IPS-18c (cell line): ENCODE measurements at regions not wholly inside any gene's neighbourhood (a gene's known extent, or its start where the extent isn't known, plus 50 kb on each side); places are given as distances from the start of the nearest gene placed in this dataset.
"Not testable (repeated sequence)": the region's sequence is repeated elsewhere in the genome, so short reads cannot be mapped to it uniquely, and the experiment has no call there.

Source experiments
- H3K4me3 ChIP-seq: 2 replicates; pipeline ENCODE4 v1.7.0; 2013; ENCODE audit warnings: low read depth, mild to moderate bottlenecking, low read length, moderate library complexity; ENCODE audit not compliant: insufficient read depth
- H3K9me3 ChIP-seq: one replicate; pipeline ENCODE4 v1.6.1; 2013; ENCODE audit warnings: mild to moderate bottlenecking, low read length, moderate library complexity; ENCODE audit not compliant: control insufficient read depth, insufficient read depth

GRCh38 chr12:42030588-42030987 lies 114.1 kb downstream of the GXYLT1 start:
- H3K9me3 ChIP-seq = no peaks in the 10 kb centered on the region
- no peak overlapping the region for H3K4me3 ChIP-seq

DNA sequence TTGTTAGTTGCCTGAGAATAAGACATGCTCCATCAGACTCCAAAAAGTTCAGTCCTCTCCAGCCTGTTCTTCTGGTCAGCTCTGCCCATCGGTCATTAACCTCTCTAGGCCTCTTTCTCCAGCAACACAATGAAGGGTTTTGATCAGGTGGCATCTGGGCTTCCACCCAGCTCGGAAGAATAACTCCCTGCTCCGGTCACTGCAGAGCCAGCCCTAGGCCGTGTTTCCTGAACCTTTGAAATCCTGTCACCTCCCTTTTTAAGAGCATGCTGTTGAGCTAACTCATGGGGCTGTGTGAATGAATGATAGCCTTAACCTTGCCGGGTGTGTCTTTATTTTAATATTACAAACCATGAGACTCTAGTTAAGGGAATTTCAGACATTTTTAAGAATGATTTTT lies 117.1 kb downstream of the GXYLT1 start:
- H3K4me3 ChIP-seq = no peak overlapping the region

GRCh38 chr12:42024495-42024830 lies 120.2 kb downstream of the GXYLT1 start:
- Histone ChIP-seq H3K9me3 (no peaks in the 10 kb centered on the region), H3K4me3 (no peak overlapping the region)

More for the DNA sequence above, 117.1 kb downstream of the GXYLT1 start:
- H3K9me3 ChIP-seq = no peaks in the 10 kb centered on the region

DNA sequence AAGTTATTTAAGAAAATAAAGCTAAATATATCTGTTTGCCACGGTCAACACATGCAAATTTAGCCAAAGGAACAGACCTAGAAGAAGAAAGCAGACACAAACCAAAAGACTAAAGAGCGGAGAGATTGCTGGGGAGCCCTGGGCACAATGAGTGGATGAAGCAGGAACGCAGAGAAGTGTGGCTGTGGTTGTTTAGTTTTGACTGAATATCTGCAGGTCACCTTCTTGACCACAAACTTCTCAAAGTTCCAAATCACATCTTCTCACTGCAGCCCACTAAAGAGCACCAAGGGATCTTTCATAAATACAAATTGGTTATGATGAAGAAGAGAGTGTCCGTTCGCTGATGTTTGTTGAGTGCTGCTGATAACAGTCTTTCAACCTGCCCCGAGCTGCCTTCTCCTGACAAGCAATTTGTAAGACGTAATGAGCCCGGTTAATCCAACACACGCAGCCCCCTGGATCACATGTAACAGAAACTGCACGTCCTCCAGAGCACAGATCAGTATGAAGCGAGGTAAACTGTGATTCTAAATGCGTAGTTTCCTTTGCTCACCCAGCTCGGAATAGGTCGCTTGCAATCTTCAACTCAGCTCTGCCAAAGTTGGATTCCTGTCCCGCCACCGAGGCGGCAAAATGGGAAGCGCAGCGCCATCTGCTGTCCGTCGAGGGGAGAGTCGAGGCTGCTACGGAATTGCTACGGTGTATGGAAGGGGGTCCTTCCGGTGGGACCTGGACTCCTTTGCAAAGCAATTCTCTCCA lies 120.8 kb downstream of the GXYLT1 start:
- Histone ChIP-seq H3K9me3 (no peaks in the 10 kb centered on the region), H3K4me3 (no peak overlapping the region)

DNA sequence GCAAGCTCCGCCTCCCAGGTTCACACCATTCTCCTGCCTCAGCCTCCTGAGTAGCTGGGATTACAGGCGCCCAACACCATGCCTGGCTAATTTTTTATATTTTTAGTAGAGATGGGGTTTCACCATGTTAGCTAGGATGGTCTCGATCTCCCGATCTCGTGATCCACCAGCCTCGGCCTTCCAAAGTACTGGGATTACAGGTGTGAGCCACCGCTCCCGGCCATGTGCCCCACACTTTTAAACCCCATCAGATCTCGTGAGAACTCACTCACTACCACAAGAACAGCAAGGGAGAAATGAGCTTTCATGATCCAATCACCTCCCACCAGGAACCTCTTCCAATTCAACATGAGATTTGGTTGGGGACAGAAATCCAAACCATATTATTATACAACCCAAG lies 122.7 kb downstream of the GXYLT1 start:
- H3K4me3 ChIP-seq, H3K9me3 ChIP-seq: not testable (repeated sequence)

GRCh38 chr12:42021469-42021868 lies 123.2 kb downstream of the GXYLT1 start:
- no peak overlapping the region for H3K4me3 ChIP-seq

GRCh38 chr12:42020226-42020625 lies 124.4 kb downstream of the GXYLT1 start:
- H3K4me3 ChIP-seq = no peak overlapping the region
- H3K9me3 ChIP-seq = no peaks in the 10 kb centered on the region

More at GRCh38 chr12:42021469-42021868, 123.2 kb downstream of the GXYLT1 start:
- no peaks in the 10 kb centered on the region for H3K9me3 ChIP-seq

- Histone ChIP-seq H3K9me3 (no peaks in the 10 kb centered on the region), H3K4me3 (no peak overlapping the region)
These were observed 124.9 kb downstream of the GXYLT1 start for GRCh38 chr12:42019746-42020145.

- Histone ChIP-seq H3K4me3 (no peak overlapping the region), H3K9me3 (no peaks in the 10 kb centered on the region)
These were observed 127.6 kb downstream of the GXYLT1 start for GRCh38 chr12:42017051-42017450.

DNA sequence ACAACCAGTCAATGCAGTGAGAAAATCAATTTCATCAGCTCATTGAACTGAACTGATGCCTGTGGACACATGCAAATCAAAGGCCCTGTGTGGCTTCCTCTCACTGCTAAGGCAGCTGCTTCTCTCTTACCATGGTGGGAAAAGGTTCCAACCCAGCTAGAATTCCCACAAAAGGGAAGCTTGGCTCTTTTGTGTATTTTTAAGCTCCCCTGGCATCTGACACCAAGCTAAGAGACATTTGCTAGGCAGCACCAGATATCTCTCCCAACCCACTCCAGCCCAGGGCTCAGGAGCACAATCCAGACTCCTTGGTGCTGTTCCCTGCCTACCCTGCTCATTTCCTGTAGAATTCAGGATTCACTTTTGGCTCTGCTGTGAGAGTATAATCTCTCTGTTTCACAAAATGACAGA lies 129.6 kb downstream of the GXYLT1 start:
- Histone ChIP-seq H3K4me3 (no peak overlapping the region), H3K9me3 (no peaks in the 10 kb centered on the region)

GRCh38 chr12:42012501-42012900 lies 132.2 kb downstream of the GXYLT1 start:
- H3K4me3 ChIP-seq, H3K9me3 ChIP-seq: not testable (repeated sequence)

DNA sequence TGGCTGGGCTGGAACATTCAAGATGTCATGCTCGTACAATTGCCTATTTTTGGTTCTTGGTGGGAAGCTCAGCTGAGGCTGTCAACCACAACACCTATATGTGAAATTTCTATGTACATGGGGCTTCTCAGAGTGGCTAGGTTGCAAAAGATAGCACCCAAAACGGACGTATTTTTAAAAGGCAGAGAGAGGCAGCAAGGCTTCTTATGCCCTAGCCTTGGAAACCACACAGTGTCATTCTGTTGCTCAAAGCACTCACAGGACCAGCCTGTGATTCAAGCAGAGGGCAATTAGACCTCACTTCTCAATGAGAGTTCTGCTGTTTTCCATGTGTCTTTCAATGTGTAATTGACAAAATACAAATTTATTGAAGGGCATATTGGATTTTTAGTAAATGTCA lies 134.0 kb downstream of the GXYLT1 start:
- H3K9me3 ChIP-seq = no peaks in the 10 kb centered on the region
- no peak overlapping the region for H3K4me3 ChIP-seq

GRCh38 chr12:42010257-42010656 lies 134.4 kb downstream of the GXYLT1 start:
- Histone ChIP-seq H3K9me3 (no peaks in the 10 kb centered on the region), H3K4me3 (no peak overlapping the region)

GRCh38 chr12:42008996-42009395 lies 135.7 kb downstream of the GXYLT1 start:
- H3K9me3 ChIP-seq = no peaks in the 10 kb centered on the region
- no peak overlapping the region for H3K4me3 ChIP-seq

DNA sequence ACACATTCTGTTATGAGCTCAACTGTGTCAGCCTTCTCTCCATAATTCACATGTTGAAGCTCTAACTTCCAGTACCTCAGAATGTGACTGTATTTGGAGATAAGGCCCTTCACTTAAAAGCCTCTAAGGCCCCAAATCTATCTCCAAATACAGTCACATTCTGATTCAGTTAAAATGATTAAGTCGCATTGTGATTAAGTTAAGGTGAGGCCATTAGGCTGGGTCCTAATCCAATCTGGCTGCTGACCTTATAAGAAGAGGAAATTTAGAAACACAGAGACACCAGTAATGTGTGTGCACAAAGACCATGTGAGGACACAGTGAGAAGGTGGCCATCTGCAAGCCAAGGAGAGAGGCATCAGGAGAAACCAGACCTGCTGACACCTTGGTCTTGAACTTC lies 141.6 kb downstream of the GXYLT1 start:
- H3K4me3 ChIP-seq = no peak overlapping the region
- H3K9me3 ChIP-seq = no peaks in the 10 kb centered on the region

DNA sequence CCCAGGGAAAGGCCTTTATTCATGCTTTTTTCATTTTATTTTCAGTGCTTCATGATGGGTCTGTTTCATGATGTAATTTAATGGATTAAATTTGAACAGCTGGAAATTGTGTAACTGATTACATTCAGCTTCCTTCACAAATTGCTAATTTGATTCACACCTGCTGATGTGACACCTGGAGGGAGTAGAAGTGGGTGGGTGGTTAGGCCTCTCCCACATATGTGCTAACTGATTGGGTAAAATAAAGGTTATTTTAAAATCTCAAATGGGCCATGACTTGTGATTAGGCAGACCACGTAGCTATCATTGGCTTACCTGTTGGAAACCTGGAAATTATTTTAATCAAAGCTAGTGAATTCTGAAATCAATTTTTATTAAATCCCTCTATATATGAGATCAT lies 142.1 kb downstream of the GXYLT1 start:
- no peak overlapping the region for H3K4me3 ChIP-seq
- no peaks in the 10 kb centered on the region for H3K9me3 ChIP-seq

- Histone ChIP-seq H3K9me3 (no peaks in the 10 kb centered on the region), H3K4me3 (no peak overlapping the region)
These were observed 146.2 kb downstream of the GXYLT1 start for GRCh38 chr12:41998436-41998835.

- H3K9me3 ChIP-seq = no peaks in the 10 kb centered on the region
- no peak overlapping the region for H3K4me3 ChIP-seq
These were observed 151.4 kb downstream of the GXYLT1 start for GRCh38 chr12:41993283-41993682.

DNA sequence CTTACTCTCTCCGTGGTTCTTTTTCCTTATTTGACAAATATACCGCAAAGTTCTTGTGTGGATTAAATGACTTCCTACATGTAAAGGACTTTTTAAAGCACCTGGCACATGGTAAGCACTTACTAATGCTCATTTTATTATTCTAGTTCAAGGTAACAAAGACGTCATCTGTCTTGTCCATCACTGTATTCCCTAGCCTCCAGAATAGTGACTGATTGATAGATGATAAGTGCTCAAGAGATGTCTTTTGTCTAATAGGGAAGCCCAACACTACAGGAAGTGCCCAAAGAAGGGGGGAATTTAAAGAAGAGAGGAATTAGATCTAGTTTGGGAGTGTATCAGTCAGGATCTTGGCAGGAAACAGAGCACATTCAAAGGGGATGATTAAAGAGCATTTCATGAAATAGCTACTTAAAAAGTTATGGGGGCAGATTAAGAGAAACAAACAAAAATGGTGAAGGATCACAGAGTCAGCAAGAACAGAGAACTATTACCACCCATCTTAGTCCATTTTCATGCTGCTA lies 151.9 kb downstream of the GXYLT1 start:
- H3K4me3 ChIP-seq = no peak overlapping the region
- H3K9me3 ChIP-seq = no peaks in the 10 kb centered on the region
